Renal cortex interstitium (tissue), 11 donors: ENCODE measurements at regions not wholly inside any gene's neighbourhood (a gene's known extent, or its start where the extent isn't known, plus 50 kb on each side); places are given as distances from the start of the nearest gene placed in this dataset.
"Not testable (repeated sequence)": the region's sequence is repeated elsewhere in the genome, so short reads cannot be mapped to it uniquely, and the experiment has no call there.

Experiments used
- DNase-seq, 11 donors: peaks; one replicate each; pipeline ENCODE4 v3.0.0-alpha.2; 2013; ENCODE audit warnings: low read depth in 9 of 11, low spot score in 4 of 11; ENCODE audit errors: extremely low read depth in 1 of 11

DNA sequence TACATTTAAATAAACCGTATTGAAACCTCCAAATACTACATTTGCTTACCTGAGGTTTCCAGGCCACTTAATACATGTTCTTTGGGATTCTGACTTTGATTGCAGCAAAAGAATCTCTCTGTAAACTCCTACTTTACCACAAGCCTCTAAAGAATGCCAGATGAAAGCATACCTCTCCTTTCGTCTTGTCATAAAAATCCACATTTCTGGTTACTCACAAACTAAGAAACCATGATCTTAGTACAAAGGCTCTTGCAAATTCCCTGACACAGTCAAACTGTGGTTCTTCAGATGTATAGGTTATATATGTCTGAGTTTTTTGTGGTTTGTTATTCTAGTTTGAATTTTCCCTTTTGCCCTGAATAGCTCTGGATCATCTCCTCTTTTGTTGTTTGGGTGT, 188.4 kb downstream of the RAP2B start:
- no peak for DNase-seq

DNA sequence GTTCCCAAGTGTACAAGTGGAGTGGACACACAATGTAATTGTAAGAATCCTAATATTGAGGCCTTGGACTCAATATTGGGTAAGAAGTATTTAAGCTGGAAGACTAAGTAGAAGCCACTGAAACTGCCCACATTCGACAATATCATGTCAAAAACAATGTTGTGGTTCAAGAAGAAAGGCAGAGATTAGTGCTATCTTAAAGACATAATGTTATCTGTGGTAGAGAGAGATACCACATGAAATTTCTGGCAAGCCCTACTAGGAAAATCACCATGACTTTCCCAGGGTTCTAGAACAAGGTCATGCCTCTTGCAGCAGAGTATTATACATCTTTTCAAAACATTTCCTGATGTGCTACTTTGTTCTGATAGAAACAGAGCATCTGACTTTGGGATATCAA, 192.6 kb downstream of the RAP2B start:
- no peak for DNase-seq

DNA sequence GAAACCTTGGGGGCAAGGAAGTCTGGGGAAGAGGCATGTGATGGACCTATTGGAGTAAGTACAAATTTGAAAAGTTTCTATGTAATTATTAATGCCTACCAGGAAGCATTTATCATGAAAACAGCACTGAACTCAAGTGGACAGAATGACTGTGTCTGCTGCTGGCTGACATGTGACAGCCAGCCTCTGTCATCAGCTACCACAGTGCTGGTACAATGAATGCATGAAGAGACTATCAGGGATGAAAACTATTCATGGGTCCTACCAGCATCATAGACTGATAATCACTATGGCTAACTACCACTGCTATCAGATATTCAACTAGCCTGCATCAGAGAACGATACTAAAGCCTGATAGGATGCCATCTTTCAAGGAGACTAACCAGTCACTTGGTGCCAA, 193.5 kb downstream of the RAP2B start:
- no peak for DNase-seq

DNA sequence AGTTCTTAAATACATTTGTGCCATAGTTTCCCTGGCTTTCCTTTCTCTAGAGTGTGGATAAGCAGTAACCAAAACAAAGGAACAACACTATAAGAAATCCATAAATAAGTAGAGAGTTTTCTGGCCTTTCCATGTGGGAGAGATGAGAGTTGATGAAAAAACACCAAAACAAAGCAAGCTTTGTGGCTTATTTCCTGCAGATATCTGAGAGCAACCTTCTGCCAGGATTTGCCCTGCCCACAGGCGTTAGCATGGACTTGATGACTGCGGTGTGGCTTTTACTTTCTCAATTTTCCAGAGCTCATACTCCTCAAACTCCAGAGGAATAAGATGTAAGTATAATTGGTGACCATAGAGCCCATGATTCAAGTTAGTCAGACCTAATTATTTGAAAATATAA, 194.9 kb downstream of the RAP2B start:
- DNase-seq: no peak

DNA sequence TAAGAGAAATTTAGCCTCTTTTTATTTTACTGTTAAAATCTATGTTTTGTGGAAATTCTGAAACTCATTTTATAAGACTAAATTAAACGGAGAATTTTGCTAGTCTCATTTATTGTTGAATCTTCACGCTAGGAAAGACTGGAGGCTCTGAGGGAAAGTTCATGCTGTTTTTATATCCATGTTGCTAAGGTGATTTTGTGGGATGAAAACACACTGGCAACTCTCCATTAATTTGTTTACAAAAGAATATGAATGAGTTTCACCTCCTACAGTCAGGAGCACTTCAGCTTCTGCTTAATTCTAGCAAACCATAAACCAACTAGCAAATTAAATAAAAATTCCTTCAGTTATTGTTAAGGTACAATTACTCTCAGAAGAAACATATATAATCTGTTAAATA, 195.4 kb downstream of the RAP2B start:
- no peak for DNase-seq

DNA sequence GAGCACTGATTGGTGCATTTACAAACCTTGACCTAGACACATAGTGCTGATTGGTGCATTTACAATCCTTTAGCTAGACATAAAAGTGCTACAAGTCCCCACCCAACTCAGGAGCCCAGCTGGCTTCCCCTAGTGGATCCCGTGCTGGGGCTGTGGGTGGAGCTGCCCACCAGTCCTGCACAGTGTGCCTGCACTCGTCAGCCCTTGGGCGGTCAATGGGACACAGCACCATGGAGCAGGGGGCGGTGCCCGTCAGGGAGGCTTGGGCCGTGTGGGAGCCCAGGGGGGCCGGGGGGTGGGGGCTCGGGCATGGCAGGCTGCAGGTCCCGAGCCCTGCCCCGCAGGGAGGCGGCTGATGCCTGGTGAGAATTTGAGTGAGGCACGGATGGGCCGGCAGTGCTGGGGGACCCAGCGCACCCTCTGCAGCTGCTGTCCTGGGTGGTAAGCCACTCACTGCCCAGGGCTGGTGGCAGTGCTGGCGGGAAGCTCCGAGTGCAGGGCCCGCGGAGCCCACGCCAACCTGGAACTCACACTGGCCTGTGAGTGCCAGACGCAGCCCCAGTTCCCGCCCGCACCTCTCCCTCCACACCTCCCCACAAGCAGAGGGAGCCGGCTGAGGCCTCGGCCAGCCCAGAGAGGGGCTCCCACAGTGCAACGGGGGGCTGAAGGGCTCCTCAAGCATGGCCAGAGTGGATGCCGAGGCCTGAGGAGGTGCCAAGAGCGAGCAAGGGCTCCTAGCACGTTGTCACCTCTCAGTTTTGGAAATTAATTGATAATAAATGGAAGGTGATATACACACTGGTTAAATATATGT, 207.7 kb downstream of the RAP2B start:
- DNase-seq: no peak

DNA sequence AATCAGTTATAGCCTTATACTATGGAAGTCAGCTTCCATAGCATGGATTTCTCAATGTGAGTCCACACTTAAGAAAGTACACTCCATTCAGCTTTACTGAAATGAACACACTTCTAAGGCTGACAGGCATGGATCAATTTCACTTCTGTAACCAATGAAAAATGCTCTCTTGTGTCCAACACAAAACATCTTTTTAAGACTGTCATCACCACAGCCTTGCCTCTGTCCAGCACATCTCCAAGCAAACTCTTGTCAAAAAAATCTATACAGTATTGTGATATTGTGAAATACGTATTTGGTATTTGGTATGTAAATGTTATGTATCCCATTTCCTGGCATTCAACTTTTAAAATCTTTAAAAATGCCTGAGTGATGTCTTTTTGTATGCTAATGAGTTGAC, 208.7 kb downstream of the RAP2B start:
- no peak for DNase-seq

DNA sequence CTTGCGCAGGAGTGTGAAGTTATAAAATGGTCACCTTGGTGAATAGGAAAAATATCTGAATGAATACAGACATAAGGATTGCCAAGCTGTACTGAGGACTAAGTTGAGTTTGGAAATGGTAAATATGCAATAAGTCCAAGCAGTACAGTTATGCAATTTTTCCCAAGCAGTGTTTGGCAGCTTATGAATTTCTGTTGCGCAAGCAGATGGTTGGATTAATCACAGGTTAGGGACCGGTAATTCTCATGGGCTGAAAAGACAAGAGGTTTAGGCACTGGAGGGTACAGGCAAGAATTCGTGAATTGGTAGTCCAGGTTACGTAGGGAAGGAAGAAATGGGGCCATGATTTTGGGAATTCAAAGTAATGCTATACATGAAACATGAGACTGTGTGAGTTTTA, 210.3 kb downstream of the RAP2B start:
- DNase-seq: no peak

DNA sequence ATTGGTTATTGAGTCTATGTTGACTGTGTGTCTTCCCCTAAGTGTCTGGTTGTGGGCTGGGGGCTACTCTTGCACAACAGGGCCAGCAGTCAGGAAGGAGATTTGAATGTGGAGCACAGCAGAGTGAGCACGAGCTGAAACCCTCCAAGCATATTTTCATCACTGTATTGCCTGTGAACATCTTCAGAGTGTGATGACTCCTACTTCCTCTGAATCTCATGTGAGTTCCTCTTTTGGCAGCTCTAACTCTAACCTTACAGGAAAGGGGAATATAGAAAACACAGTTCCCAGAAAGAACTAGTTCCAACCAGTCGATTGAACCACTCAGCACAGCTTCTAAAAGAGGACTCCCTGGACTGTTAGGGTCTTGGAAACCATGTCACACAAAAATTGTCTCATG, 211.6 kb downstream of the RAP2B start:
- DNase-seq: no peak

DNA sequence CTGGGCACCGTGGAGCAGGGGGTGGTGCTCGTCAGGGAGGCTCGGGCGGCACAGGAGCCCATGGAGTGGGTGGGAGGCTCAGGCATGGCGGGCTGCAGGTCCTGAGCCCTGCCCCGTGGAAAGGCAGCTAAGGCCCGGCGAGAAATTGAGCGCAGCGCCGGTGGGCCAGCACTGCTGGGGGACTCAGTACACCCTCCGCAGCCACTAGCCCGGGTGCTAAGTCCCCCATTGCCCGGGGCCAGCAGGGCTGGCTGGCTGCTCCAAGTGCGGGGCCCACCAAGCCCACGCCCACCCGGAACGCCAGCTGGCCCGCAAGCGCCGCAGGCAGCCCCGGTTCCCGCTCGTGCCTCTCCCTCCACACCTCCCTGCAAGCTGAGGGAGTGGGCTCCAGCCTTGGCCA, 216.3 kb downstream of the RAP2B start:
- DNase-seq: not testable (repeated sequence)

DNA sequence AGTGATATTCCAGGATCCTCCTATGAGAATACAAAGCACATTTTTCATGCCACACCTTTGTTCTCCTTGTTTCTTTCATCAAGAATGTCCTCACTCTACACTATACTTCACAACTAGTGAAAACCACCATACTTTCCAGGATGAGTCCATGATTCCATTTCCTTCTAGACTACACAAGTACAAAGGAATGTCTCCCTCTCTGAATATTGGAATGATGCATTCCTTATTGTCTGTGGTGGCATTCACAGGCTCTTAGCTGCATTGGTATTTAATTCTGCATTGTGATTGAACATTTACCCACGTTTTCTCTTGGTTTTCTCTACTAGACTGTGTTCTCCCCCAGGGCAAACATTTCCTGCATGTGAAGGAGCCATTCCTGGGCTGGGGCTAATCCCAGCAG, 217.5 kb downstream of the RAP2B start:
- no peak for DNase-seq

DNA sequence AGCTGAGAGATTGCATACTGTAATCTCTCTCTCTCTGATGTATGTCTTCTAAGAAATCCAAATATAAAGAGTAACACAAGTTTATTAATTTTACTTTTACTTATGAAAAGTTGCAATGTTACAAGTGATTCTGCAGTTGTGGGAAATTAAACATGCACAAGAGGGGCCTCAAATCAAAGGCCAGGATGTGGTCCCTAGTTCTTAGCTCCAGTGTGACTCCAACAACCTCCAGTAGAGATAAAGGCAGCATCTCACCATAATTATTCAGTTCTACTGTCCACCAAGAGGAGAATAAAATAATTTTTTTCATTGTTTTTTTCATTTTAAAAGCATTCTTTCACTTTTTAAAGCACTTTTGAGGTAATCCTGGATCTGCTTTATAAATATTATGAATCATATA, 223.3 kb downstream of the RAP2B start:
- DNase-seq: no peak

DNA sequence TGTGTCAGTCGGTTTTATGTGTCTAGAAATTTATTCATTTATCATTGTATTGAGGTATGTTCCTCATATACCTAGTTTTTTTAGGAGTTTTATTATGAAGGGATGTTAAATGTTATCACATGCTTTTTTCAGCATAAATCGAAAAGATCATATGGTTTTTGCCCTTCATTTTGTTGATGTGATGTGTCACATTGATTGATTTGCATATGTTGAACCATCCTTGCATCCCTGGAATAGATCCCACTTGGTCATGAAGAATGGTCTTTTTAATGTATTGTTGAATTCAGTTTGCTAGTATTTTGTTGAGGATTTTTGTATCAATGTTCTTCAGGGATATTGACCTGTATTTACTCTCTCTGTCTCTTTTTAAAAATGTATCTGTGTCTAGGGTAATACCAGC, 230.3 kb downstream of the RAP2B start:
- DNase-seq: no peak

DNA sequence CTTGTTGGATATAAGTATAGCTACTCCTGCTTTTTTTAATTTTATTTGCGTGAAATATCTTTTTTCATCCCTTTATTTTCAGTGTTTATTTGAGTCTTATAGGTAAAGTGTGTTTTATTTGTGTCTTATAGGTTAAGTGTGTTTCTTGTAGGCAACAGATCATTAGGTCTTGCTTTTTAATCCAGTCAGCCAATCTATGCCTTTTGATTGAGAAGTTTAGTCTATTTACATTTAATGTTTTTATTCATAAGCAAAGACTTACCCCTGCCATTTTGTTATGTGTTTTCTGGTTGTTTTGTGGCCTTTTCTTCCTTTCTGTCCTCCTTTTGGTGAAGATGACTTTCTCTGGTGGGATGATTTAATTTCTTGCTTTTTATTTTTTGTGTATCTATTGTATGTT, 232.0 kb downstream of the RAP2B start:
- no peak for DNase-seq

DNA sequence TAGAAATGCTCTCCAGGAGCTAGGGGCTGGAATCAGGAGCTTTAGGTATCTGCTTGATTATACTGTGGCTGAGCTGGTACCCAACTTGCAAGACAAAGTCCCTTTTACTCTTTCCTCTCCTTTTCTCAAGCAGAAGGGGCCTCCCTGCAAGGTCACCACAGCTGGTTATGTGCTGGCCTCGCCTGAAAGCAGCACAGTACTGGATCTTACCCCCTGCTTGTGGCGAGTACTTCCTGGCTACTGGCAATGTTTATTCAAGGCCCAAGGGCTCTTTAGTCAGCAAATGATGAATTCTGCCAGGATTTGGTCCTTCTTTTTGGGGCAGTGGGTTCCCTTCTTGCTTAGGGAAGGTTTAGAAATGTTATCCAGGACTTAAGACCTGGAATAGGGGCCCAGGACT, 234.6 kb downstream of the RAP2B start:
- no peak for DNase-seq

DNA sequence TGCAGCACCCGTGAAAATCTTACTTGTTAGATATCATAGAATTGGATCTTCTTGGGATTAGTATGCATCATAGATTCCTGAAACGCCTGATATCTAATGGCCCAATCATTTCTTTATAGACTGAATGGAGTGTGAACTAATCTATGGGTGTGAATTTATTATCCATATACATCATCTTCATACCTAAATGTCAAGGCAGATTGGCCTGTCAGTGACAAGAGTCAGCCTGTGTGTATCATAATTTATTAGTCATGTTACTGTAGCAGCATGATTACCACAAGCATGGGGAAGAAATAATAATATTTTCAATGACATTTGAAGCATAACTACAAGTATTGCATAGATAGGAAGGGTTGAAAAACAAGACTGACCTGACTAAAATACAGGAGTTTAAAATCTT, 235.8 kb downstream of the RAP2B start:
- no peak for DNase-seq

DNA sequence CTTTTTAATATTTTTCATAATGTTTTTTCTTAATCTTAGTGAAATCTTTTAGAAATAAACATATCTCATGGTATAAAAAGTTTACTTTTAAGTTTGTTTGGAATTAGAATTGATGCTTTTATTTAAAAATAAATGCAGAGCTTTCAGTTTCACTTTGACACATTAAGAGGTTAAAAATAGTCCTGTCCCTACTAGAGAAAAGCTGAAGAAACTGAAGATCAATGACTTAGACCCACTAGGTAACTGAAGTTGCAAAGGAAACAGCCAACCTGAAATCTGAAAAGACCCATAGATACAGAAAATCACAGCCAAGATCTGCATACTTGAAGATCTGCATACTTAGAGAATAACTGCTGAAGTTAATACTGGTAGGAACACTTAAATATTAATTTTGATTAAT, 237.6 kb downstream of the RAP2B start:
- no peak for DNase-seq

DNA sequence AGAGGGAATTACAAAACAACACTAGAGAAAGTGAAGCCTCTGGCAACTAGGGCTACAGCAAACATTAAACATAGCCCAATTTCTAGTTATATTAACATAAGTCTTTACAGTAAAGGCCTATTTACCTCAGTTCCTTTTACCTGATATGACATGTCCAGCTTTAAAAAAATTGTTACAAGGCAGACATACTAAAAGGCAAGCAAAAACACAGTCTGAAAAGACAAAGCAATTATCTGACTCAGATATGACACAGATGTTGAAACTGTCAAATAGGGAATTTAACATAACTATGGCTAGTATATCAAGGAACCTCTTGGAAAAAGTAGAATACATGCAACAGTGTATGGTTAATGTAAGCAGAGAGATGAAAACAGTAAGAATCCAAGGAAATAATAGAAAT, 238.6 kb downstream of the RAP2B start:
- no peak for DNase-seq

DNA sequence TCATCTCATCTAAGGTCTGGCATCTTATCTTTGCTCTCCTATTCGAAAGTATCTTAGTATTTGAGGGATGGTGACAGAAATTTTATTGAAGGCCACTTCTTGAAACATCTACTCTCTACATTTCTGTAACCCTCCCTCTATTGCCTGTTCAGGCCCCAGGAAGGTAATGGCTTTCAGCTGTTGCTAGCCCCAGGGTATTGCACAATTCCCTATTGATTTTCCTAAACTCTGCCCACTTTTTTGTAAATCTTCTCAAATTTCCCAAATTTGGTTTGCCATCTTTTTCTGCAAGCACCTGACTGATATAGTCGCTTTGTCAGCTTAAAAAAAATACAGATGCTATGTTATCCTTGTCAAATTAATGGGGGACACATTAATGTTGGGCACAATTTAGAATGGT, 242.1 kb downstream of the RAP2B start:
- no peak for DNase-seq

DNA sequence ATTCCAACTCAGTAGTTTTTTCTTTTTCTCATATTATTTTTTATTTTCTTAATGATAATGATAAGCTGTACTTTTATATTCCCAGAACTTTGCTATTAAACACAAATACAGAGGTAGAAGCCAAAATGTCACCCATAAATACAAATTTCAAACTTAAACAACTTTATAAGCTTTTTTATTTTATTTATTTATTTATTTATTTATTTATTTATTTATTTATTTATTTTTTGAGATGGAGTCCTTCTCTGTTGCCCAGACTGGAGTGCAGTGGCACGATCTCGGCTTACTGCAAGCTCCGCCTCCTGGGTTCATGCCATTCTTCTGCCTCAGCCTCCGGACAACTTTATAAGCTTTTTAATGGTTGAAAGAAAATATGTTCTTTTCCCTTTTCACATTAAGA, 243.3 kb downstream of the RAP2B start:
- DNase-seq: not testable (repeated sequence)

DNA sequence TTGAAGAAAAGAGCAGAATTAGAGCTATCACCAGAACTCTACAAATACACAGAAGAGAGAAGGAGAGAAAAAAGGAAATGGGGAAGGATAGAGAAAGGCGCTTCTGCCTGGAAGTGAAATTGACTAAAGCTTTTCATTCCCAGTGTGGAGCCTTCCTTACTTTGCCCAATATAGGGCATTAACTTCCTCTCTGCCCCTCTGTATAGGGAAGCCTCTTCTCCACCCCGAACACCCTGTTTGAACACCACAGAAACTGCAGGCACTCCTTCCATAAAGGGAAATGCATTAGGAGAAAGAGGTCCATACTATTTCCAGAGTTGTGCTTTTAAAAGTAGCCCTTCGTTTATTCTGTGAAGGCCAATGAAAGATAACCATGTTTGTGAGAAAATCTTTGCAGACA, 248.5 kb downstream of the RAP2B start:
- no peak for DNase-seq

DNA sequence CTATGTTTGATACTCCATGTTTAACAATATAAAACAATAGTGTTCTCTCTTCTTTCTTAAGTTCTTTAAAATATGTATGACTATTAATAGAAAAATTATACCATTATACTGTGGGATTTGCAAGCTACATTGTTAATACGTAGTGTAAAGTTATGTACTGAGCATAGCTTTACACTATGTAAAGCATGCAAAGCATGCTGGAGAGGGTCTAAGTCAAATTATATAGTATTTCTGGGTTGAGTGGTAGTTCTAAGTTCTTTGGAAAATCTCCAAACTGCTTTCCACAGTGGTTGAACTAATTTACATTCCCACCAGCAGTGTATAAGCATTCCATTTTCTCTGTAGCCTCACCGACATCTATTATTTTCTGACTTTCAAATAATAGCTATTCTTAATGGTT, 253.0 kb downstream of the RAP2B start:
- DNase-seq: no peak
